HCT116 (cell line): ENCODE measurements at regions not wholly inside any gene's neighbourhood (a gene's known extent, or its start where the extent isn't known, plus 50 kb on each side); places are given as distances from the start of the nearest gene placed in this dataset.

Experiments used
- ATAC-seq: fragments of 200-7000 bp; cut with Tn5 transposase; 2 replicates; pipeline ENCODE4 v1.9.1; 2020; ENCODE audit warnings: mild to moderate bottlenecking, moderate library complexity
- BruUV-seq: library from RNA; stranded (reverse); fragments of 400-500 nt; replicated peaks from 2 replicates; lab custom pipeline; 2021; lab: Mats Ljungman, UMichigan
- CTCF ChIA-PET: fragments of 300-600 bp; sonication (Branson Sonifier 250); formaldehyde crosslinking; loops from one replicate; lab custom pipeline; 2021; ENCODE audit warnings: antibody characterized with exemption; lab: Charles Lee
- POLR2A ChIA-PET: fragments of 300-600, 350-600 bp; sonication (Branson Sonifier 250); formaldehyde crosslinking; loops from one replicate; lab custom pipeline; 2021; ENCODE audit warnings: antibody characterized with exemption; lab: Charles Lee
- RAD21 ChIA-PET, 2 experiments: fragments of 300-600 bp; sonication (Branson Sonifier 250); formaldehyde crosslinking; loops; one replicate each; lab custom pipeline; 2023; ENCODE audit warnings: low total read pairs in 2 of 2; ENCODE audit not compliant: uncharacterized antibody in 2 of 2, unreplicated experiment in 2 of 2, low non-redundant PET in 1 of 2; lab: Charles Lee
- DNase-seq: peaks from one replicate; pipeline ENCODE4 v3.0.0-alpha.2; 2010; ENCODE audit warnings: low read depth, low spot score
- H2AFZ ChIP-seq: fragments of 200-600 bp; shearing (Covaris generic), sonication (generic); 2 replicates; pipeline ENCODE4 v1.6.1; 2017; ENCODE audit warnings: low read depth, mixed run types, mixed read lengths, antibody characterized with exemption, low read length; ENCODE audit not compliant: poor library complexity, severe bottlenecking
- H3K27ac ChIP-seq: 2 replicates; pipeline ENCODE4 v1.5.1; 2012; ENCODE audit warnings: low read depth, low read length
- H3K27me3 ChIP-seq: fragments of 200-600 bp; sonication (generic); 2 replicates; pipeline ENCODE4 v1.6.1; 2016; ENCODE audit warnings: mixed run types, low read length, mixed read lengths; ENCODE audit not compliant: insufficient read depth
- H3K36me3 ChIP-seq, 2 experiments: fragments of 200-500 bp in 1 of 2; fragments of 200-600 bp in 1 of 2; sonication (Bioruptor generic) in 1 of 2; sonication (generic) in 1 of 2; 2 replicates each; pipeline versions ENCODE4 v1.5.1 to v1.6.1; 2014 to 2016; ENCODE audit warnings: low read length in 2 of 2, inconsistent platforms in 1 of 2, mixed read lengths in 1 of 2, mixed run types in 1 of 2; ENCODE audit not compliant: insufficient read depth in 2 of 2, control insufficient read depth in 1 of 2
- H3K4me1 ChIP-seq, 2 experiments: fragments of 200-600 bp in 1 of 2; sonication (generic) in 1 of 2; 2 replicates each; pipeline versions ENCODE4 v1.5.1 to v1.6.1; 2012 to 2017; ENCODE audit warnings: low read length in 2 of 2, inconsistent platforms in 1 of 2, mild to moderate bottlenecking in 1 of 2, mixed read lengths in 1 of 2, mixed run types in 1 of 2, moderate library complexity in 1 of 2; ENCODE audit not compliant: insufficient read depth in 2 of 2, control insufficient read depth in 1 of 2
- H3K4me2 ChIP-seq: fragments of 200-600 bp; sonication (generic); 2 replicates; pipeline ENCODE4 v1.6.1; 2017; ENCODE audit warnings: mixed run types, low read length, mixed read lengths
- H3K4me3 ChIP-seq, 2 experiments: fragments of 200-600 bp in 1 of 2; sonication (generic) in 1 of 2; replicated peaks in 1 of 2; 2 replicates each; pipeline ENCODE4 v1.5.1; 2011 to 2016; ENCODE audit warnings: low read length in 2 of 2, control low read depth in 1 of 2, low read depth in 1 of 2, mild to moderate bottlenecking in 1 of 2, mixed read lengths in 1 of 2, mixed run types in 1 of 2
- H3K79me2 ChIP-seq: fragments of 200-600 bp; sonication (generic); 2 replicates; pipeline ENCODE4 v1.6.1; 2017; ENCODE audit warnings: mild to moderate bottlenecking, mixed run types, low read length, moderate library complexity, mixed read lengths; ENCODE audit not compliant: insufficient read depth
- H3K9ac ChIP-seq: fragments of 200-600 bp; sonication (generic); 2 replicates; pipeline ENCODE4 v1.6.1; 2016; ENCODE audit warnings: low read length, mixed read lengths
- H3K9me2 ChIP-seq: fragments of 200-600 bp; sonication (generic), shearing (Covaris generic); 2 replicates; pipeline ENCODE4 v1.6.1; 2017; ENCODE audit warnings: mixed run types, mild to moderate bottlenecking, moderate library complexity; ENCODE audit not compliant: insufficient read depth
- H3K9me3 ChIP-seq, 2 experiments: fragments of 200-500 bp in 1 of 2; fragments of 200-600 bp in 1 of 2; sonication (Bioruptor generic) in 1 of 2; sonication (generic) in 1 of 2; 2 replicates each; pipeline ENCODE4 v1.6.1; 2014 to 2017; ENCODE audit warnings: low read length in 2 of 2, mixed read lengths in 2 of 2, inconsistent platforms in 1 of 2, low read depth in 1 of 2, mild to moderate bottlenecking in 1 of 2, mixed run types in 1 of 2, moderate library complexity in 1 of 2; ENCODE audit not compliant: control insufficient read depth in 1 of 2, insufficient read depth in 1 of 2
- H4K20me1 ChIP-seq: fragments of 200-600 bp; sonication (generic), shearing (Covaris generic); 2 replicates; pipeline ENCODE4 v1.6.1; 2017; ENCODE audit warnings: mixed run types, mild to moderate bottlenecking, moderate library complexity; ENCODE audit not compliant: insufficient read depth
- ATF3 ChIP-seq: IDR thresholded peaks from 2 replicates; pipeline ENCODE4 v1.6.1; 2012
- CBX3 ChIP-seq: IDR thresholded peaks from 2 replicates; pipeline ENCODE4 v1.6.1; 2012; ENCODE audit warnings: low read depth
- EZH2 ChIP-seq: fragments of 200-600 bp; sonication (generic); IDR thresholded peaks from 2 replicates; pipeline ENCODE4 v1.6.1; 2017; ENCODE audit warnings: antibody characterized with exemption, mixed run types
- EZH2phosphoT487 ChIP-seq: fragments of 200-600 bp; IDR thresholded peaks from 2 replicates; pipeline ENCODE4 v1.6.1; 2018; ENCODE audit warnings: antibody characterized with exemption, borderline replicate concordance
- JUND ChIP-seq: IDR thresholded peaks from 2 replicates; pipeline ENCODE4 v1.6.1; 2012
- POLR2A ChIP-seq: IDR thresholded peaks from 2 replicates; pipeline ENCODE4 v1.7.0; 2011; ENCODE audit warnings: borderline replicate concordance; ENCODE audit not compliant: insufficient read depth, insufficient read length; ENCODE audit errors: extremely low read depth
- POLR2AphosphoS5 ChIP-seq: IDR thresholded peaks from 2 replicates; pipeline ENCODE4 v1.6.1; 2011; ENCODE audit warnings: mild to moderate bottlenecking, low read depth, low read length, moderate library complexity
- RAD21 ChIP-seq: IDR thresholded peaks from 2 replicates; pipeline ENCODE4 v1.6.1; 2012; ENCODE audit warnings: low read depth, mild to moderate bottlenecking
- REST ChIP-seq: IDR thresholded peaks from 2 replicates; pipeline ENCODE4 v1.6.1; 2012; ENCODE audit warnings: low read depth
- SIN3A ChIP-seq: IDR thresholded peaks from 2 replicates; pipeline ENCODE4 v1.6.1; 2012; ENCODE audit warnings: low read depth
- SP1 ChIP-seq: IDR thresholded peaks from 2 replicates; pipeline ENCODE4 v1.6.1; 2012; ENCODE audit warnings: low read depth
- SRF ChIP-seq: IDR thresholded peaks from 2 replicates; pipeline ENCODE4 v1.6.1; 2012; ENCODE audit warnings: low read depth
- TCF7L2 ChIP-seq: IDR thresholded peaks from 2 replicates; pipeline ENCODE4 v1.7.0; 2011; ENCODE audit warnings: borderline replicate concordance, inconsistent platforms; ENCODE audit not compliant: insufficient read depth, insufficient read length; ENCODE audit errors: extremely low read depth
- YY1 ChIP-seq: IDR thresholded peaks from 2 replicates; pipeline ENCODE4 v1.6.1; 2011; ENCODE audit warnings: low read length, low read depth, moderate library complexity, mild to moderate bottlenecking; ENCODE audit not compliant: insufficient replicate concordance; ENCODE audit errors: extremely low read depth
- ZBTB33 ChIP-seq: IDR thresholded peaks from 2 replicates; pipeline ENCODE4 v1.6.1; 2011; ENCODE audit warnings: mild to moderate bottlenecking, low read length, moderate library complexity; ENCODE audit not compliant: insufficient replicate concordance; ENCODE audit errors: extremely low read depth
- ZFX ChIP-seq: fragments of 450-650 bp; IDR thresholded peaks from 2 replicates; pipeline ENCODE4 v1.6.1; 2017
- ZNF274 ChIP-seq: fragments of 200-500 bp; sonication (Bioruptor generic); IDR thresholded peaks from 2 replicates; pipeline ENCODE4 v1.6.1; 2014; ENCODE audit warnings: mild to moderate bottlenecking, low read depth, low read length, inconsistent platforms
- intact Hi-C: fragments of 100-400 bp; cut with micrococcal nuclease; formaldehyde crosslinking; loops from 2 replicates; pipeline ENCODE4 v1.10.0; 2022
- TF ChIP-seq, protein P1 (sequence below): IDR thresholded peaks from 2 replicates; pipeline ENCODE4 v1.6.1; 2012
- TF ChIP-seq, protein P2 (sequence below), 3 experiments: fragments of 200-600 bp in 1 of 3; sonication (generic) in 1 of 3; IDR thresholded peaks in 2 of 3; conservative IDR thresholded peaks in 1 of 3; 2 replicates each; pipeline ENCODE4 v1.5.1; 2012 to 2017; ENCODE audit warnings: low read depth in 2 of 3, low read length in 2 of 3, antibody characterized with exemption in 1 of 3, borderline replicate concordance in 1 of 3, control low read depth in 1 of 3, mild to moderate bottlenecking in 1 of 3, mixed read lengths in 1 of 3, mixed run types in 1 of 3, moderate library complexity in 1 of 3; ENCODE audit not compliant: insufficient read depth in 1 of 3

GRCh38 chr5:34501840-34502239 lies 154.3 kb upstream of the RAI14 start (continued):
- TF ChIP-seq ATF3 (no peak), ZBTB33 (no peak), EZH2phosphoT487 (no peak), ZNF274 (no peak), POLR2A (no peak)

- RAD21 ChIA-PET, result no interaction called here
- CTCF ChIA-PET, result no interaction called here
- TF ChIP-seq JUND, result no peak
- no peak for TF ChIP-seq POLR2A
- TF ChIP-seq EZH2, result no peak
- no peak for TF ChIP-seq SRF
- TF ChIP-seq SIN3A, result no peak
- no peak for TF ChIP-seq CBX3
- TF ChIP-seq, protein P1, sequence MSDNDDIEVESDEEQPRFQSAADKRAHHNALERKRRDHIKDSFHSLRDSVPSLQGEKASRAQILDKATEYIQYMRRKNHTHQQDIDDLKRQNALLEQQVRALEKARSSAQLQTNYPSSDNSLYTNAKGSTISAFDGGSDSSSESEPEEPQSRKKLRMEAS, result no peak
- TF ChIP-seq REST, result no peak
- no peak for TF ChIP-seq RAD21
- TF ChIP-seq, protein P2, sequence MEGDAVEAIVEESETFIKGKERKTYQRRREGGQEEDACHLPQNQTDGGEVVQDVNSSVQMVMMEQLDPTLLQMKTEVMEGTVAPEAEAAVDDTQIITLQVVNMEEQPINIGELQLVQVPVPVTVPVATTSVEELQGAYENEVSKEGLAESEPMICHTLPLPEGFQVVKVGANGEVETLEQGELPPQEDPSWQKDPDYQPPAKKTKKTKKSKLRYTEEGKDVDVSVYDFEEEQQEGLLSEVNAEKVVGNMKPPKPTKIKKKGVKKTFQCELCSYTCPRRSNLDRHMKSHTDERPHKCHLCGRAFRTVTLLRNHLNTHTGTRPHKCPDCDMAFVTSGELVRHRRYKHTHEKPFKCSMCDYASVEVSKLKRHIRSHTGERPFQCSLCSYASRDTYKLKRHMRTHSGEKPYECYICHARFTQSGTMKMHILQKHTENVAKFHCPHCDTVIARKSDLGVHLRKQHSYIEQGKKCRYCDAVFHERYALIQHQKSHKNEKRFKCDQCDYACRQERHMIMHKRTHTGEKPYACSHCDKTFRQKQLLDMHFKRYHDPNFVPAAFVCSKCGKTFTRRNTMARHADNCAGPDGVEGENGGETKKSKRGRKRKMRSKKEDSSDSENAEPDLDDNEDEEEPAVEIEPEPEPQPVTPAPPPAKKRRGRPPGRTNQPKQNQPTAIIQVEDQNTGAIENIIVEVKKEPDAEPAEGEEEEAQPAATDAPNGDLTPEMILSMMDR (IDR thresholded peaks at IDR 0.05 in 2 of 3, conservative IDR thresholded peaks at IDR 0.05 in 1 of 3; ENCODE audit: borderline replicate concordance in 1 of 3, insufficient read depth in 1 of 3, low read depth in 2 of 3, low read length in 2 of 3), result no peak
- no peak for TF ChIP-seq POLR2AphosphoS5
- no peak for TF ChIP-seq SP1
- TF ChIP-seq ZNF274, result no peak
- no peak for TF ChIP-seq YY1
- no peak for TF ChIP-seq ZFX
- no peak for TF ChIP-seq TCF7L2
Observed at GRCh38 chr5:34502581-34502980, 153.5 kb upstream of the RAI14 start.

More at GRCh38 chr5:34502581-34502980, 153.5 kb upstream of the RAI14 start:
- Histone ChIP-seq H4K20me1 (no peaks in the 10 kb centered on the region), H3K9me3 (no peaks in the 10 kb centered on the region), H3K4me2 (no peak overlapping the region), H3K27me3 (no peaks in the 10 kb centered on the region), H2AFZ (no peak overlapping the region), H3K27ac (no peak overlapping the region), H3K4me1 (peaks cover 0 to 6% of the 10 kb centered on the region in 2 experiments; a peak in 2 of 4 replicates), H3K36me3 (no peaks in the 10 kb centered on the region), H3K9me2 (no peaks in the 10 kb centered on the region), H3K79me2 (no peaks in the 10 kb centered on the region), H3K9ac (no peak overlapping the region), H3K4me3 (no peak overlapping the region)
- BruUV-seq, result no TSS peak
- ATAC-seq, result no peak
- POLR2A ChIA-PET, result no interaction called here
- no peak for DNase-seq
- intact Hi-C loops, result no loop called here
